ENCODE measurements at regions not wholly inside any gene's neighbourhood (a gene's known extent, or its start where the extent isn't known, plus 50 kb on each side); places are given as distances from the start of the nearest gene placed in this dataset.

DNA sequence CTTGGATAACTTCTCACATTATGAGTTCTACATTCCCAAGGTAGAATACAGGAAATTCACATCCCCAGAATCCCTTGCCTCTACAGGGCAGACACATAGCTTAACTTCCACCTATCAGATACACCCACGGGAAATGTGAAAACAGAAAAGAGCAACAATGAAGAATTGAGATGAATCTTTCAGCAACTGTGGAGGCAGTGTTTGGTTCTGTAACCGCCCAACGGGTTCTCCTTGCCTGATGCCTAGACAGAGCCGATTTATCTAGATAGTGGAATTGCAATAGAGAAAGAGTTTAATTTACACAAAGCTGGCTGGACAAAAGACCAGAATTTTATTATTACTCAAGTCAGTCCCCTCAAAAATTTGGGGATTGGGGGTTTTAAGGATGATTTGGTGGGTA is 138.8 kb downstream of the MTPAP start:
- no peak for TF ChIP-seq ESRRA (CRISPR knock-in tag; IDR thresholded peaks at IDR 0.05; ENCODE audit: borderline replicate concordance)
- TF ChIP-seq, protein P1, sequence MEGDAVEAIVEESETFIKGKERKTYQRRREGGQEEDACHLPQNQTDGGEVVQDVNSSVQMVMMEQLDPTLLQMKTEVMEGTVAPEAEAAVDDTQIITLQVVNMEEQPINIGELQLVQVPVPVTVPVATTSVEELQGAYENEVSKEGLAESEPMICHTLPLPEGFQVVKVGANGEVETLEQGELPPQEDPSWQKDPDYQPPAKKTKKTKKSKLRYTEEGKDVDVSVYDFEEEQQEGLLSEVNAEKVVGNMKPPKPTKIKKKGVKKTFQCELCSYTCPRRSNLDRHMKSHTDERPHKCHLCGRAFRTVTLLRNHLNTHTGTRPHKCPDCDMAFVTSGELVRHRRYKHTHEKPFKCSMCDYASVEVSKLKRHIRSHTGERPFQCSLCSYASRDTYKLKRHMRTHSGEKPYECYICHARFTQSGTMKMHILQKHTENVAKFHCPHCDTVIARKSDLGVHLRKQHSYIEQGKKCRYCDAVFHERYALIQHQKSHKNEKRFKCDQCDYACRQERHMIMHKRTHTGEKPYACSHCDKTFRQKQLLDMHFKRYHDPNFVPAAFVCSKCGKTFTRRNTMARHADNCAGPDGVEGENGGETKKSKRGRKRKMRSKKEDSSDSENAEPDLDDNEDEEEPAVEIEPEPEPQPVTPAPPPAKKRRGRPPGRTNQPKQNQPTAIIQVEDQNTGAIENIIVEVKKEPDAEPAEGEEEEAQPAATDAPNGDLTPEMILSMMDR (IDR thresholded peaks at IDR 0.05), result no peak
- no peak for TF ChIP-seq CREB1 (CRISPR knock-in tag; IDR thresholded peaks at IDR 0.05)
- no peak for TF ChIP-seq ZNF512 (CRISPR knock-in tag; IDR thresholded peaks at IDR 0.05; ENCODE audit: borderline replicate concordance)
- TF ChIP-seq JUN (CRISPR knock-in tag; IDR thresholded peaks at IDR 0.05), result no peak
- no peak for TF ChIP-seq ELF4 (CRISPR knock-in tag; IDR thresholded peaks at IDR 0.05; ENCODE audit: low read depth)
- no peak for TF ChIP-seq ZNF138 (CRISPR knock-in tag; conservative IDR thresholded peaks at IDR 0.05)
- TF ChIP-seq, protein P2, sequence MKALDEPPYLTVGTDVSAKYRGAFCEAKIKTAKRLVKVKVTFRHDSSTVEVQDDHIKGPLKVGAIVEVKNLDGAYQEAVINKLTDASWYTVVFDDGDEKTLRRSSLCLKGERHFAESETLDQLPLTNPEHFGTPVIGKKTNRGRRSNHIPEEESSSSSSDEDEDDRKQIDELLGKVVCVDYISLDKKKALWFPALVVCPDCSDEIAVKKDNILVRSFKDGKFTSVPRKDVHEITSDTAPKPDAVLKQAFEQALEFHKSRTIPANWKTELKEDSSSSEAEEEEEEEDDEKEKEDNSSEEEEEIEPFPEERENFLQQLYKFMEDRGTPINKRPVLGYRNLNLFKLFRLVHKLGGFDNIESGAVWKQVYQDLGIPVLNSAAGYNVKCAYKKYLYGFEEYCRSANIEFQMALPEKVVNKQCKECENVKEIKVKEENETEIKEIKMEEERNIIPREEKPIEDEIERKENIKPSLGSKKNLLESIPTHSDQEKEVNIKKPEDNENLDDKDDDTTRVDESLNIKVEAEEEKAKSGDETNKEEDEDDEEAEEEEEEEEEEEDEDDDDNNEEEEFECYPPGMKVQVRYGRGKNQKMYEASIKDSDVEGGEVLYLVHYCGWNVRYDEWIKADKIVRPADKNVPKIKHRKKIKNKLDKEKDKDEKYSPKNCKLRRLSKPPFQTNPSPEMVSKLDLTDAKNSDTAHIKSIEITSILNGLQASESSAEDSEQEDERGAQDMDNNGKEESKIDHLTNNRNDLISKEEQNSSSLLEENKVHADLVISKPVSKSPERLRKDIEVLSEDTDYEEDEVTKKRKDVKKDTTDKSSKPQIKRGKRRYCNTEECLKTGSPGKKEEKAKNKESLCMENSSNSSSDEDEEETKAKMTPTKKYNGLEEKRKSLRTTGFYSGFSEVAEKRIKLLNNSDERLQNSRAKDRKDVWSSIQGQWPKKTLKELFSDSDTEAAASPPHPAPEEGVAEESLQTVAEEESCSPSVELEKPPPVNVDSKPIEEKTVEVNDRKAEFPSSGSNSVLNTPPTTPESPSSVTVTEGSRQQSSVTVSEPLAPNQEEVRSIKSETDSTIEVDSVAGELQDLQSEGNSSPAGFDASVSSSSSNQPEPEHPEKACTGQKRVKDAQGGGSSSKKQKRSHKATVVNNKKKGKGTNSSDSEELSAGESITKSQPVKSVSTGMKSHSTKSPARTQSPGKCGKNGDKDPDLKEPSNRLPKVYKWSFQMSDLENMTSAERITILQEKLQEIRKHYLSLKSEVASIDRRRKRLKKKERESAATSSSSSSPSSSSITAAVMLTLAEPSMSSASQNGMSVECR (CRISPR knock-in tag; IDR thresholded peaks at IDR 0.05; ENCODE audit: borderline replicate concordance), result no peak
